ENCODE measurements at regions not wholly inside any gene's neighbourhood (a gene's known extent, or its start where the extent isn't known, plus 50 kb on each side); places are given as distances from the start of the nearest gene placed in this dataset.

DNA sequence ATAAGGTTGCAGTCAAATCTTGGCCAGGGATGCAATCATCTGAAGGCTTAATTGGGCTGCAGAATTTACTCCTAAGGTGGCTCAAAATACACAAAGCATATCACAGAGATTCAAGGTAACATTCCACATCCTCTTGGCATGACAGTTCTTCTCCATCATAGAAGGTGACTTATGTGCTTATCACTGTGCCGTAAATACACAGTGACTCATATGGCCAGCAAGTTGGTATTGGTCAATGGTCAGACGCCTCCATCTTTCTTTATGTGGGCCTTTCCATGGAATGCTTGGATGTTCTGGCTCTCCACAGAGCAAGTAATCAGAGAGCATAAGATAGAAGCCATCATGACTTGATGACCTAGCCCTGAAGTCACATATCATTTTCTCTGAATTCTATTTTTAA lies 168.8 kb upstream of the ST8SIA2 start:
- ATAC-seq: no peak
- H3K27me3 Mint-ChIP-seq: peaks cover 8% of the 10 kb centered on the region
- DNase-seq: no peak
- H3K27ac Mint-ChIP-seq: no peak overlapping the region
- H3K36me3 Mint-ChIP-seq: no peaks in the 10 kb centered on the region
- CTCF ChIA-PET: interaction anchor here (4.1 kb wide), 1 partner anchor 127 kb away, joined by 21 read pairs; no protein-coding TSS in a partner anchor
- peaks cover 3% of the 10 kb centered on the region for H3K9me3 Mint-ChIP-seq (ENCODE audit: low read depth)
- H3K4me1 Mint-ChIP-seq: no peaks in the 10 kb centered on the region
- no peak overlapping the region for H3K4me3 Mint-ChIP-seq

DNA sequence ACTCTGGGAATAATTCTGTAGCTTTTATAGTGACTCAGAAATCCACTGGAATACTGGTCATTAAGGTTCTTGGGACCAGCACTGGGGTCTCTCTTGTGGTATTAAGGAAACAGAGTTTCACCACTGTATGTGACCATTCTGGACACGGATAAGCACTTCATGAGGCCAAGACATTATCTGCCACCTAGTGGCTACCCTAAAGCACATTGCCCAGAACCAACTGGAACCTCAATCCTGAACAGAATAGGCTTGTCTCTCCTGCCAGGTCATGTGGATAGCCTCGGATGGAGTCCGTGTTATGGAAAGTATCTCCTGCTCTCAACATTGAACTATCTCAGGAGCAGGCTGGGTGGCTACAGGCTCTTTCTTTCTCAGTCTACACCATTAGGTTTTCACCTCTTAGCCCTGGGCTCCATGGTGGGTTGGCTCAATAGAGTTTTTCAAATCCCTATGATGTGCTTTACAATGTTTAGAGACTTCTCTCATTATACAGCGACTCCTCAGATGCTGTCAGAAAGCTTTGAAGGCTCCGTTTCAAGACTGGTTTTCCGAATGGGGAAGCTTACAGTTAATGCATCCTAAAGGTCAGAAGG lies 167.6 kb upstream of the ST8SIA2 start:
- no peak for ATAC-seq
- CTCF ChIA-PET: interaction anchor here (1.0 to 4.1 kb wide), 3 partner anchors 123 to 135 kb away, joined by 4 to 21 read pairs (median 4); no protein-coding TSS in a partner anchor
- Mint-ChIP-seq H3K9me3 (ENCODE audit: low read depth) (peaks cover 3% of the 10 kb centered on the region), H3K36me3 (no peaks in the 10 kb centered on the region), H3K27me3 (peaks cover 11% of the 10 kb centered on the region), H3K4me1 (no peaks in the 10 kb centered on the region), H3K27ac (no peak overlapping the region), H3K4me3 (no peak overlapping the region)
- DNase-seq: no peak

GRCh38 chr15:92228830-92229229 lies 164.9 kb upstream of the ST8SIA2 start:
- H3K27me3 Mint-ChIP-seq: peaks cover 11% of the 10 kb centered on the region
- no peaks in the 10 kb centered on the region for H3K36me3 Mint-ChIP-seq
- DNase-seq: no peak
- H3K9me3 Mint-ChIP-seq (ENCODE audit: low read depth): peaks cover 1% of the 10 kb centered on the region
- CTCF ChIA-PET: interaction anchor here (0.6 kb wide), 1 partner anchor 130 kb away, joined by 4 read pairs; no protein-coding TSS in a partner anchor
- no peaks in the 10 kb centered on the region for H3K4me1 Mint-ChIP-seq
- H3K27ac Mint-ChIP-seq: no peak overlapping the region
- no peak overlapping the region for H3K4me3 Mint-ChIP-seq
- ATAC-seq: no peak

- Mint-ChIP-seq H3K36me3 (no peaks in the 10 kb centered on the region), H3K27ac (no peak overlapping the region), H3K4me1 (no peaks in the 10 kb centered on the region), H3K9me3 (ENCODE audit: low read depth) (no peaks in the 10 kb centered on the region), H3K27me3 (peaks cover 20% of the 10 kb centered on the region), H3K4me3 (no peak overlapping the region)
- ATAC-seq: no peak
- no peak for DNase-seq
- CTCF ChIA-PET: no interaction called here
Measured at GRCh38 chr15:92231461-92231860, 162.2 kb upstream of the ST8SIA2 start.

DNA sequence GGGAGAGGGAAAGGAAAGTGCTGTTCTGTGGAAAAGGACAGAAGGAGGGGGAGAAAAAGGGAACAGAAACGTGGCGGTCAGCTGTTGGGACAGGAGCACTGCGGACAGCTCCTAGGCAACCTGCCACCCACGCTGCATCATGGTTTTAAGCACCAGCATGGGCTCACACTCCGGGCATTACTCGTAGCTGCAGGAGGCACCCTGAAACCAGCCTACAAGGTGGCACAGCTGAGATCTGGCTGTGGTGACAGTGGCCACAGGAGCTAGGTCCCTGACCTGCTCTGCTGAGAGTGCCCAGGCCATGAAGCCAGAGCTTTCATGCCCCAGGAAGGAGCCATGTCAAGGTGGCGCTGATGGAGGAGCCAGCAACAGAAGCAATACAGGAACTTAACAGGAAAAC lies 161.4 kb upstream of the ST8SIA2 start:
- Mint-ChIP-seq H3K4me3 (no peak overlapping the region), H3K27ac (no peak overlapping the region), H3K4me1 (no peaks in the 10 kb centered on the region), H3K36me3 (no peaks in the 10 kb centered on the region), H3K9me3 (ENCODE audit: low read depth) (no peaks in the 10 kb centered on the region), H3K27me3 (peaks cover 28% of the 10 kb centered on the region)
- no peak for ATAC-seq
- no peak for DNase-seq
- CTCF ChIA-PET: no interaction called here

DNA sequence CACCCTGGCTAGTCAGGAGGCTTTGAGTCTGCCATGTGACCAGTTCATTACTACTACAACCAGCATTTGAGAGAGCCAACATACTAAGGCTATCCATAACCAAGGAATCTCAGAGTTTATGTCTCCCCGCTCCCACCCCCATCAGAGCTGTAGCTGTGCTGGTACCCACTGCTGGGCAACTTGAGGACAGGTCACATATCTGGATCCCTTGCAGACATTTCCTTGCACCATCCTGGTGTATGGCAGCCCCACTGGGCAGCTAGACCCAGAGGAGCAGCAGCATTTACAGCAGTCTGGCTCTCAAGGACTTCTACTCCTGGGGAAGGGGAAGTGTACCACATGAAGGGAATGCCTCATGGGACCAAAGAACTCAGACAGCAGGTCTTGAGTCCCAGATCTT lies 160.8 kb upstream of the ST8SIA2 start:
- Mint-ChIP-seq H3K9me3 (ENCODE audit: low read depth) (no peaks in the 10 kb centered on the region), H3K27me3 (peaks cover 28% of the 10 kb centered on the region), H3K36me3 (no peaks in the 10 kb centered on the region), H3K4me3 (no peak overlapping the region), H3K4me1 (no peaks in the 10 kb centered on the region), H3K27ac (no peak overlapping the region)
- DNase-seq (no peak), ATAC-seq (no peak)
- CTCF ChIA-PET: no interaction called here

GRCh38 chr15:92243227-92243626 lies 150.5 kb upstream of the ST8SIA2 start:
- no peaks in the 10 kb centered on the region for H3K36me3 Mint-ChIP-seq

GRCh38 chr15:92244703-92245102 lies 149.0 kb upstream of the ST8SIA2 start:
- Mint-ChIP-seq H3K9me3 (ENCODE audit: low read depth) (no peaks in the 10 kb centered on the region), H3K4me3 (no peak overlapping the region), H3K27ac (no peak overlapping the region), H3K4me1 (no peaks in the 10 kb centered on the region), H3K36me3 (no peaks in the 10 kb centered on the region), H3K27me3 (peaks cover 31% of the 10 kb centered on the region)
- ATAC-seq (no peak), DNase-seq (no peak)
- CTCF ChIA-PET: no interaction called here

More at GRCh38 chr15:92243227-92243626, 150.5 kb upstream of the ST8SIA2 start:
- H3K27ac Mint-ChIP-seq: no peak overlapping the region
- CTCF ChIA-PET: no interaction called here
- H3K4me3 Mint-ChIP-seq: no peak overlapping the region
- H3K27me3 Mint-ChIP-seq: peaks cover 29% of the 10 kb centered on the region
- H3K9me3 Mint-ChIP-seq (ENCODE audit: low read depth): peaks cover 2% of the 10 kb centered on the region
- no peaks in the 10 kb centered on the region for H3K4me1 Mint-ChIP-seq
- ATAC-seq (no peak), DNase-seq (no peak)

DNA sequence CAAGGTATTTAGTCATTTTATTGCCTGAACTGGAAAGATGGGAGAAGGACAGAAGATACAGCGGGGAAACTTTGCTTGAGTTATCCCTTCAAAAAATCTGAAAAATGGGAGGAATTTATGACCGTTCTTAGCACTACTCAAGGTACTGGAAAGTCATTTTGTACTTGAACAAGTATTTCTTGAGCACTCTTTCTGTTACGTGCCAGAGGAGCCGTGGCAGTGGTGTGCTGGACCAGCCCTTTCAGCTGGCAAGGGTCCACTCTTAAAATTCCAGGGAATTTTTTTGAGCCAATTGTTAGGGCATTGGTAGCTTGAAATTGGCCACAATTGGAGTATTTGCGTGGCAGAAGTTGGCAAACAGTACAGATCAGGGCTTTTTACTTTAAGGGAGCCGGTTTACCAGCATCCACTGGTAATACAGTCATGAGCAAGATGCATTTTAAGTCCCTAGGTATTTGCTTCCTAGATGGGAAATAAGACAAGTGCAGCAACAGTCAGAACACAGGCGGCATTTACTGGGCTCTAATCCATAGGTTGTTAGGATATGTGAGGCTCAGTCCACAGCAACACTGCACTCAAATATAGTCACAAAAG lies 145.9 kb upstream of the ST8SIA2 start:
- Mint-ChIP-seq H3K36me3 (no peaks in the 10 kb centered on the region), H3K4me1 (no peaks in the 10 kb centered on the region), H3K27ac (no peak overlapping the region), H3K27me3 (peaks cover 31% of the 10 kb centered on the region), H3K9me3 (ENCODE audit: low read depth) (no peaks in the 10 kb centered on the region), H3K4me3 (no peak overlapping the region)
- DNase-seq (no peak), ATAC-seq (no peak)
- CTCF ChIA-PET: no interaction called here

DNA sequence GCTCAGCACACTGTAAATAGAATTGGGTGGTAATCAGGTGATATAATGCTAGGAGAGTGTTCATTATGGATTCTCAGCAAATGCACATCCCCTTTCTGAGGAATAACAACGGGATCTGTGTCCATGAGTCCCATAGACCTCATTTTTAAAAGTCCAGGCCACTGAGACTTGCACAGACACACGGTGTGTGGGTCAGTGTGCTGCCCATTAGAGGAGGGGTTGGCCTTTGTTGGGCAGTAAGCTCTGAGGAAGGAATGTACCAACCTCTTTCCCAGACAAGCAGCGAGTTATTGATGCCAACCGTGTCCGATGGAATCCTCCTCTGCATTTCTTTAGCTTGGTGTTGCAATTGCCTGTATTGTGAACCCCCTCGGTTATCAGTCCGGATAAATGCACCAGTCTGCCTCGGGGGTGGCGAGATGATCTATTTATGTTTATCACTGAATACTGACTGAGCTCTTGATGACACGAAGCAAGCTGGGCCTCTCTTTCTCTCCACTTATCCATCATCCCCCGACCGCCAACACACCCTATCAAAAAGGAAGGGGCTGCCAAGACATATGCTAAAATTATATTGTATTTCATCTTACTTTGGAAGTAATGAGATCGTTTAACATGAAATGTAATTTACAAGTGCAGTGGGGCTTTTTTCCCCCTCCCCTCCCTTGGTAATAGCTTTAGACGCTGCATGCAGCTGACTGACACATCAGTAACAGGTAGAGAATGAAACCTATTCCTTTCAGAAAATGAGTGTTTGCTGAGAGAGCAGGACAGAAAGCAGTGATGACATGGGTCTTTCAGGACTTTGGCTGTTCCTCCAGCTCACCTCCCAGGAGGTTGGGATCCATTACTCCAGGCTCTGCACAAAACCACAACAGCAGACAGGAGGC lies 126.6 kb upstream of the ST8SIA2 start:
- no peak for ATAC-seq
- Mint-ChIP-seq H3K9me3 (ENCODE audit: low read depth) (no peaks in the 10 kb centered on the region), H3K27me3 (peaks cover 23% of the 10 kb centered on the region), H3K4me1 (peaks cover 3% of the 10 kb centered on the region), H3K36me3 (no peaks in the 10 kb centered on the region), H3K4me3 (no peak overlapping the region), H3K27ac (no peak overlapping the region)
- CTCF ChIA-PET: no interaction called here
- DNase-seq: no peak

GRCh38 chr15:92268900-92269299 lies 124.8 kb upstream of the ST8SIA2 start:
- no peak for ATAC-seq
- CTCF ChIA-PET: no interaction called here
- Mint-ChIP-seq H3K4me3 (no peak overlapping the region), H3K4me1 (peaks cover 3% of the 10 kb centered on the region), H3K36me3 (no peaks in the 10 kb centered on the region), H3K27ac (no peak overlapping the region), H3K9me3 (ENCODE audit: low read depth) (no peaks in the 10 kb centered on the region), H3K27me3 (peaks cover 21% of the 10 kb centered on the region)
- DNase-seq: no peak

GRCh38 chr15:92271179-92271578 lies 122.5 kb upstream of the ST8SIA2 start:
- Mint-ChIP-seq H3K4me3 (no peak overlapping the region), H3K9me3 (ENCODE audit: low read depth) (no peaks in the 10 kb centered on the region), H3K4me1 (peaks cover 3% of the 10 kb centered on the region), H3K27me3 (peaks cover 19% of the 10 kb centered on the region), H3K36me3 (no peaks in the 10 kb centered on the region), H3K27ac (no peak overlapping the region)
- DNase-seq (no peak), ATAC-seq (no peak)
- CTCF ChIA-PET: no interaction called here

DNA sequence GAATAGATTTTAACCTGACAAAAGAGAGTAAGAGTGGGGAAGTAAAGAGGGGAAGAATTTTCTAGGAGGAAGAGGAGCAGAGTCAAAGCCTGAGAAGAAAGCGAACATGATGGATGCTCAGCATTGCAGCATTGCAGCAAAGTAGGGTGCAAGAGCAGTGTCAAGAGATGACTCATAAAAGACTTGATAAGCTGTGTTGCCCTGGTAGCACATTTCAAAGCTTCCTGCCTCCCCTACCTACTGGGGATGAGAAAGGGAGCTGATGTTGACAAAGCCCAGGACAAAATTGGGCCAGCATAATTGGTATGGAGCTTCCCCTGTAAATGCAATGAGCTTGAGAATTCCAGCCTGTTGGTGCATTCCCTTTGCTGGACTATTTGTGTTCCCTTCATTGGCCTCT lies 121.6 kb upstream of the ST8SIA2 start:
- Mint-ChIP-seq H3K36me3 (no peaks in the 10 kb centered on the region), H3K4me1 (no peaks in the 10 kb centered on the region), H3K9me3 (ENCODE audit: low read depth) (no peaks in the 10 kb centered on the region), H3K4me3 (no peak overlapping the region), H3K27me3 (peaks cover 18% of the 10 kb centered on the region), H3K27ac (no peak overlapping the region)
- CTCF ChIA-PET: no interaction called here
- no peak for ATAC-seq
- DNase-seq: no peak

DNA sequence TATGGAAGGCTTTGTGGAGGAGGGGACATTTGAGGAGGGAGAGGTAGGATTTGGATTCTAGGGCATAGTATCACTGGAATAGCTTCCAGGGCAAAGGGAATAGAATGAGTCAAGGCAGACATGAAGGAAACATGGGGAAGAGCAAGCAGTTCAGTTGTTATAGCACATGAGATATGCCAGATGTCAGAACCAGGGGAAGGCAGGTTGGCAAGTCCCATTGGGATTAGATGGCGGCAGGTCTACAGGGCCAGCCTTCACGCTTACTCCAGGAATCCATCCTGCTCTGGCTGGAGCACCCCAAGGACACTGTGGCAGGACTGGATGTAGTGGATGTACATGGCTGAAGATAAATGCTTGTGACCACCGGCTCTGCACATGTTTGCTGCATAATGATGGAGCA lies 120.4 kb upstream of the ST8SIA2 start:
- DNase-seq (no peak), ATAC-seq (no peak)
- no peaks in the 10 kb centered on the region for H3K4me1 Mint-ChIP-seq
- no peaks in the 10 kb centered on the region for H3K36me3 Mint-ChIP-seq
- H3K4me3 Mint-ChIP-seq: no peak overlapping the region
- H3K27me3 Mint-ChIP-seq: peaks cover 18% of the 10 kb centered on the region
- H3K27ac Mint-ChIP-seq: no peak overlapping the region
- no peaks in the 10 kb centered on the region for H3K9me3 Mint-ChIP-seq (ENCODE audit: low read depth)
- CTCF ChIA-PET: no interaction called here

Measured in activated CD8-positive, alpha-beta memory T cell treated with anti-CD3 and anti-CD28 coated beads, Interleukin-2, amount 10 ng/mL, durations not matched to agents 7 days and 5 days (primary cell).